Islet of Langerhans (tissue), 1 donor: ENCODE measurements at regions not wholly inside any gene's neighbourhood (a gene's known extent, or its start where the extent isn't known, plus 50 kb on each side); places are given as distances from the start of the nearest gene placed in this dataset.

Experiments
- FAIRE-seq: peaks from one replicate; lab custom pipeline; 2011; peaks lifted over from hg19 to GRCh38; lab: Jason Lieb, UNC

DNA sequence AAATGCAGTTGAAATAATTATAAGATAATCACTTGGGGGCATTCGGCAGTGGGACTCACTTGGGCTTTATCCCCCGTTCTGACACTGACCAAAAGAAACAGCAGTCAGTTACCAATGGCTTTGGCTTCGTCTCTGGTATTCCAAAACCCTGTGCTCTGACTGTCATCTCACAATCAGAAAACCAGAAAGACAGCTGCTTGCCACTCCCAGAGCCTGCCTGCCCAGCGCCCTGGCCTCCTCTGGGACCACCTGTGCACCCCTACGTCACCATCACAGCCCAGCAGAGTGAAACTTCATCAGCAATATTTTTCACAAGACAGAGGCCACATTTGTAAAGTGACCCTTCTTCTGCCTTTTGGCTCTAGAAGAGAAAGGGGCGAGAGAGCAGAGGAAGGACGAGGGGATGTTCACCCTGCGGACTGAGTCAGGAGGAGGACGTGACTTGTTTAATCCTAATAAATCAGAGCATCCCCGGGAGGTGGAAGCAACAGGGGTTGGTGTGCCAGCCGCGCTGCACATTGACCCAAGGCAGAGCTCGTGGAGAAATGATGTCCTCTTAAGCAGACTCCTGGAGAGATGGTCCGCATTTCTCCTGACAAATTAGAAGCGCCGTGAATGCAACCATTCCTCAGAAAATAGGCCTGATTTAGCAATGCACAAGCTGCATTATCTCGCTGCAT is 397.8 kb upstream of the ZNF507 start:
- no peak for FAIRE-seq

DNA sequence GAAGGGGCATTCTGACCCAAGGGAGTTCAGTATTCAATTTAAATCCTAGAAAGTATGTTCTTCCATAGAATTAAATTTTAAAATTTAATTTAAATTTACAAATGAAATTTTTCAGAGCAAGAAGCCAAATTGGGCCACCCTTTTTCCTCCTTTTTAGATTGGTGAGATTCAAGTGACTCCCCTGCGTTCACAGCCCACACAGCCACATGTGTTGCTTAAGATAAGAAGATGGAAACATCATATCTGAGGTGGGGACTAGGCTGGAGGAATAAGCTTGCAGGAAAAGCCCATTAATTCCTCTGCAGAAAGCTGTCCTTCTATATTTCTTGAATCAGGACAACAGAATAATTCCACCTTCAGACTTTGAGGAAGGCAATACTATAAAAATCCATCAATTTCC is 392.7 kb upstream of the ZNF507 start:
- FAIRE-seq, result no peak

DNA sequence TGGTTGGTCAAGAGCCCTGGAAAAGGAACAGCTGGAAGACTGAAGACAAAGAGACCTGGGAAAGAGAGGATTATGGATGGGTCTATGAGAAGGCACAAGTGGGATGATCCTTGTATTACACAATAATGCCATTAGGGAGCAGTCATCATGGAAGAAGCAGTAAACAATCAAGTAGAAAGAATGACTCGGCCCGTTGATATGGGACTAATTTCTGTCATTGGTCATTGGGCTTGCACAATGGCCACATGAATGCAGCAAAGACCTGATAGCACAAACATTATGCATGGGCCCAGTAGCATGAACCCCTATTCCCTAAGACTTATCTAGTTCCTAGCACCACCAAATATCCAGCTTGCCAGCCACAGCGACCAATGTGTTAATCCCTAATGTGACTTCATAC is 390.3 kb upstream of the ZNF507 start:
- FAIRE-seq, result no peak

DNA sequence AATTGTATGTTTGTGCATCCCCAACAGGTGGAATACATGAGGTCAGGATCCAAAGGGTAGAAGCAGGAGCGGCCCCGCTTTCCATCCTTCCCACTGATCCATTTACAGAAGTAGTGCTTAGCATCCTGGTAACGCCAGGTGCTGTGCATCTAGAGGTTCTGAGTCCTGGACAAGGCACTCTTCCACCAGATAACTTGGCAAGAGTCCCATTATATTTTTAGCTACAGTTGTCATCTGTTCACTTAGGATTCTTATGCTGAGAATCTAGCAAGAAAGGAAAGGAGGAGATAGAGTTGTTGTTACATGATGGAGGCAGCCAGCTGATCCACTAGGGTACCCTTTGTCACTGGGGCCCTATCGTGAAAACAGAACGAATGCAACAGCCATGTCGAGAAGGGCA is 389.5 kb upstream of the ZNF507 start:
- FAIRE-seq, result no peak

DNA sequence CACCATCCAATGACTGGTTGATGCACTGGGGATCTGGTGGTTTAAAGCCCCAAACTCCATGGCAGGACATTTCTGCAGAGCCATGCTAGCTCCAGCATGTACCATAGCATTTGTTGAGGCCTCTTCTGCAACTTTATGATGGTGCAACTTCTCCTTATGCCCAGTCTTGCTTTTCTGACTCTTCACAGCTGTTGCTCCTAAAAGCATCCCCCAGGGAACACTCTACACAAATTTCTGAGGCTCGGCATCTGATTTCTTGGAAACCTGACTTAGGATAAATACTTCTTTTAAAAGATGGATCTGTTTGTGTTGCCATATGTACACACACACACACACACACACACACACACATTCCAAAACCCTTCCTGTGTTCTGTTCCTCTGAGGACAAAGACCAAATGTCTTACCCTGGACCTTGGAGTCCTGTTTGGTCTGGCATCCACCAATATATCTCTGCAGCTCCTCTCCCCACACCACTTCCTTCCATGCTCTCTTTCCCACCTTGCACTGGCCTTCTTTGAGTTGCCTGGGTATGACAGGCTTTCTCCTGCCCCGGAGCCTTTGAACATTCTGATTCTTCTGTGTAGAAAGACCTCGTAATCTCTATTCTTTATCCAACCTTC is 388.5 kb upstream of the ZNF507 start:
- no peak for FAIRE-seq

DNA sequence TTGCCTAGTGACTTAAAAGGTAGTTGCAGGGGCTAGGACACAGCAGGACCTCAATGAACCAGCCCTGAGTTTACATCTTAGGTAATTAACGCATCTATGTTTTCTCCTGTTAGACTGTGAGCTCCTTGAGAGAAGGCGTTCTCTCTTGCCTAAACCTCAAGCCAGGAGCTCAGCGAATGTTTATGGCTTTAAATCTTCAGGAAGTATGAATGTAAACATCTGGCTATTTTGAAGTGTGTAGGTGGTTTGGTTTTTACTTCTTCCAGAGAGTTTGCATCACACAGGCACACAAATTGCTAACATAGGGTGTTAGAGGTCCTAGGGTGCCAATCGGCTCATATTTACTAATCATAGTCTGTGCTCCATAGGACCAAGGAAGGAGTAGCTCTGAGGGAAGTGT is 387.7 kb upstream of the ZNF507 start:
- FAIRE-seq, result no peak

DNA sequence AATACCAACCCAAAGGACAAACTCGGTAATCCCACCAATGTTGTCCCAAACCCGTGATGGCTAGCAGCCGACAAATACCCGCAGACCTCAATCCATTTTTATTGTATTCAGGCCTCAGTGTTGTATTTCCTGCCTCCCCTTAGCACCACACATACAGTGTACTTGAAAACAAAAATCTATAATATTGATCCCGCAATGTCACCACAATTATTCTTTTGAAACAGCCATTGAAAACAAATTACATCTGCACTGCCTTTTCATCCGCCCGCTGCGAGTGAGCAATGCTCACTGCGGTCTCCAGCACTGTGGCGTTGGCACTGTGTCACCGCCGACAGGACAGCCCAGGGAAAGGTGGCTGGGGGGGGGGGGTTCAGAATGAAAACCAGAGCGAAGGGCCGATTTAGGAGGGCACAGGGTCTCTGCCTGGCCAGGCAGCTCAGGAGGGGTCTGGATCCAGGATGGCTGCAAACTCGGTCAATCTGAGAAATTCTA is 385.8 kb upstream of the ZNF507 start:
- no peak for FAIRE-seq

DNA sequence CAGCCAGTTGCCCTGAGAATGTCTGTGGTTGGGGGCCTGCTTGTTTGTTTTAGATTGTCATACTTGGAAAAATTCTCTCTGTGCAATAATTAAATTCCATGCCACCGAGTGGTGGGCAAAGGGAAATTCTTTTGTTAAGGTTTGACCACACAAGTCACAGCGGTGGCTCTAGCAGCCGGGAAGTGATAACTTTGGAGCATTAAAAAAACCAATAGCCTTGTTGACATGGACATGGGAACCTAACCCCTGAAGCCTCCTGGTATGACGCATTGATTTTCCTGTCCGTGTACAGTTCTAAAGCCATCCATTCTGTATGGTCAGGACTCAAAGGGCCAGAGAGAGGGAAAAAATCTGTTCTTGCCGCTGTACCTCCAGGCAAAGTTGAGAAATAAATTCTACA is 384.9 kb upstream of the ZNF507 start:
- no peak for FAIRE-seq

DNA sequence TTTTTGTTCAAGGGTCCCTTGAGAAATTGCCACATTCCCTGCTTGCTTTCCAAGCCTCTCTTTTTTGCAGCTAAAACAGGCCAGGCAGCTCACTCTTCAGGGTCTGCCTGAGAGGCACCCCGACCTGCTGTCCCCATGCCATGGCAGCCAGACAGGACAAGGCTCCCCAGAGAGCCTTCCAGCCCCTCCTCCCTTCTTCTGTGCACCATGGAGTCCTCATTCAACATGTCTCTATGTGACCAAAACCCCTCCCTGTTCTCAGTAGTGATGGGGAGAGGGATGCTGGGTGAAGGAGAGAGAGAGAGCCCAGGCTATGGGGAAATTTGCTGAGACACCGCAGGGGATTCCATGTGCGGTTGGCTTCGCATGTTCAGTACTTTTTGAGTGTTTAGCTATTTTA is 384.2 kb upstream of the ZNF507 start:
- FAIRE-seq, result no peak

DNA sequence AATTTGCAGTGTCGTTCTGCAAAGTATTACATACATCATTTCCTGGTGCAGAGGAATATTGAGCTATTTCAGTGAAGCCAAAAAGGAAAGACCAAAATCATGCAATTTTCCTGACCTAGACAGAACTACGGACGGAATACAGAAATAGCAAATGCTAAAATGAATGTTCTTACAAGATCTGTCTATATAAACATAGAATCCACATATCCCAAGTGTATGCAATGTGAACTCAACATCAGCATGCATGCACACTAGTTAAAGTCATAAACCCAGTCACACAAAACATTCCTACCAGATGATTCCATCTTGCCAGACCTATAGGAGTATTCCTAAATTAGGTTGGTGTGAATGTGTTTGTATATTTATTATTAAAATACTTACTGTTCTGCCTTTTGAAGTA is 383.7 kb upstream of the ZNF507 start:
- no peak for FAIRE-seq

DNA sequence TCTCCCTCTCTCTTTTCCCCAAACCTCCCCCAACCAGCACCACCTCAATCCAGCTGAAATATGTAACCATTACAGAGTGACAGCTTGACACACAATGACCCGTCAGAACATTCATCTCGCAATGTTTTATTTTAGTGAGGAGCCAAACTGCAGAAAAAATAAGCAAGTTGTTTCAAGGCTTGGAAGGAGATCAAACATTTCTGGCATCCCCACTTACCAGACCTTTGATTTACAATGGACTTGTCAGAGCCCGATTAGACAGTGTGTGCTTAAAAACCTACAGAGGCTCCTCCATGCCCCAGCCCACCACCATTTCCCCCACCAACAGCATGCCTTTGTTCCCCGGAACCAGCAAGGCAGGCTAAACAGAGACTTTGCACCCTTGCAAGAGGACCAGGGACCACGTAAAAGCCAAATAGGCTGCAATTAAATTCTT is 382.8 kb upstream of the ZNF507 start:
- FAIRE-seq, result no peak

DNA sequence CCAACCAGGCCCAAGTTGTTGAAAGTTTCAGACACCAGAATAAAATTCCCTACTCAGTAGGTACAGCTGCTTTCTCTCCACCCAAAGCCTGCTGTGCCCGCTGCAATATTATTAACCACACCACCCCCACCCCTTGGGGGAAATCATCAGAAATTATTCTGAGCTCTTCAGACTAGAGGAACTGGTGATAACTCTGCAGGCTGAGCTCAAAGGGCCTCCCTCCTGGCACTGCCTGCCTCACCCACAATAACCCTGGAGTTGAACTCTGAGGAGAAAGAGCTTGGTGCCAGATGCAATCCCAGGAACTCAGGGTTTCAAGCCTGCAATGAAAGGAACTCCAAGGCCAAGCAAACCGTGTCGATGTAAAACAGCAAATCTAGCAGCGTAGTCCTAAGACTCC is 381.7 kb upstream of the ZNF507 start:
- FAIRE-seq, result no peak

DNA sequence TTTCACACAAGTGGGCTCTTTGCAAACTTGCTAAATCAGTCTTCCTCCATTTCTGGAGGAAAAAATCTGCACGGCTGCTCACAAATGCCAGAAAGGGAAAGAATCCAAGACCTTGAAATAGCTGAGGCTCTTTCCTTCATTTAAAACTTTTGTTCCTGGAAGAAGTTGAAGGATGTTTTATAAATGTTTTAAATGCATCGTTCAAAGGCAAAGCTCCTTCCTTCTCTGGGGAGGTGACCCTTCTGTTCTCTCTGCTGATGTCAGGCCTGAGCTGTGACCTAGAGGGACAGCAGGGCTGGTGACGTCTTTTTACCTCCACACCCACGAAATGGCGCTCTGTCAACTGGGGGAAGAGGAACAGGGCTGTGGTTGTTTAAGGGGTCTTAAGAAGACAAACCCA is 376.4 kb upstream of the ZNF507 start:
- no peak for FAIRE-seq

DNA sequence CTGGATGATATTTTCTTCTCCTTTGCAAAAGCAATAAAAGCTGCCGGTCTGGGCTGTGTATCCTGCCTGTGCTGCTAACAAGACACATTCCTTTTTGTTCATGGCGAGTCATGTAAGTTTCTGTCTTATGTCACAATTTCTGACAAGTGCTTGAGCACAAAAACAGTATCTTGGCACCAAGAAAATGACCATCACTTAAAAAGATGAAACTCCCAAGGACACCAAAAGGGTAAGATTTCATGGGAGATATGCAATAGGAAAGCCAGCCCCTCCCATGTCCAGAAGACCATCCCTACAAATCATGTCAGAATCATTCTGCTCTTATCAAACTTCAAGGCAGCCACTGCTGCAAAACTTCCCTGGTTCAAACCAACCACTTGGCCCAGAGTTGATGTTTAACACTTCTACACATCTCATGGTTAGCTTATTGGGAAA is 375.4 kb upstream of the ZNF507 start:
- no peak for FAIRE-seq

DNA sequence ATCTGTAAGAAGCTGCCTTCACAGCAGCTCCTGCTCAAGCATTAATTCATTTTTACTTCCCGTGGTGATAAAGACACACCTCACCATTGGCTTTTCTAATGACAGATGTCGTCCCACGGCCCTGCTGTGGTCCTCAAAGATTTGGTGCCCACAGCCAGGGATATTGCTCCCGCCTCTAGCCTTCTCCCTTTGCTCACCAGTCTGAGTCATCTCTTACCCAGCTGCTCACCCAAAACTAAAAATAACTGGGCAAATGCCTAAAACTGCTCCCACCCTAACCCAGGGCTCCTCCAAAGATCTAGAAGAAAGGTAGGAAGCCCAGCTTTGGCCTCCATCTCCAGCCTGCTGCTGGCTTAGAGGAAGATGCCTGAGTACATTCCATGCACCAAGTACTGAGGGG is 371.1 kb upstream of the ZNF507 start:
- FAIRE-seq, result no peak

DNA sequence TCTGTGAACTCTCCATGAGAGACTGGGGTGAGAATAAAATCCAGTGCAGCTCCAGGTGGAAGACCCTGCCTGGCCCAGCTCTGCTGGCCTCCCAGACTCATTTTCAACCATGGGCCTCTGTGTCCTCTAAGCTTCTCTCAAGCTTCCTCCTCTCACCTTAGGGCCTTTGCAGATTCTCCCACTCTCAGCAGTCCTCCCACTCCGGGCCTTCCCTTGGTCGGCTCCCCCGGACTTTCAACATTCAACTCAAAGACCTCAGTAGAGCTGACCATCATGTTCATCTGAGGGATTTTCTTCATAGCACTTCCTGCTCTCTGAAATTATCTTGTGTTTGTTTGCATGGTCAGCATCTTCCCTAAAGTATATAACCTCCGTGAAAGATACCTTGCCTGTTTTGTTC is 370.5 kb upstream of the ZNF507 start:
- FAIRE-seq, result no peak

DNA sequence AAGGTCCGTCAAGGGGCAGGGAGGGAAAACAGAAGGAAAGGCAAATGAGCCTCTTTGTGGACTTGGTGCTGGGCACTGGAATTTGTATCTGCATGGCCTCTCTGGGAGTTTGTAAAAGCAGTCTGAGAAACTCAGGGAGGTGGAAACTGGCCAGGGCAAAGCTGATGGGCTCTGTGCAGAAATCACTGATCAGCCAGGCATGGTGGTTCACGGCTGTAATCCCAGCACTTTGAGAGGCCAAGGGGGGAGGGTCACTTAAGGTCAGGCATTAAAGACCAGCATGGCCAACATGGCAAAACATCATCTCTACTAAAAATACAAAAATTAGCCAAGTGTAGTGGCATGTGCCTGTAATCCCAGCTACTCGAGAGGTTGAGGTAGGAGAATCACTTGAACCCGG is 369.9 kb upstream of the ZNF507 start:
- no peak for FAIRE-seq

DNA sequence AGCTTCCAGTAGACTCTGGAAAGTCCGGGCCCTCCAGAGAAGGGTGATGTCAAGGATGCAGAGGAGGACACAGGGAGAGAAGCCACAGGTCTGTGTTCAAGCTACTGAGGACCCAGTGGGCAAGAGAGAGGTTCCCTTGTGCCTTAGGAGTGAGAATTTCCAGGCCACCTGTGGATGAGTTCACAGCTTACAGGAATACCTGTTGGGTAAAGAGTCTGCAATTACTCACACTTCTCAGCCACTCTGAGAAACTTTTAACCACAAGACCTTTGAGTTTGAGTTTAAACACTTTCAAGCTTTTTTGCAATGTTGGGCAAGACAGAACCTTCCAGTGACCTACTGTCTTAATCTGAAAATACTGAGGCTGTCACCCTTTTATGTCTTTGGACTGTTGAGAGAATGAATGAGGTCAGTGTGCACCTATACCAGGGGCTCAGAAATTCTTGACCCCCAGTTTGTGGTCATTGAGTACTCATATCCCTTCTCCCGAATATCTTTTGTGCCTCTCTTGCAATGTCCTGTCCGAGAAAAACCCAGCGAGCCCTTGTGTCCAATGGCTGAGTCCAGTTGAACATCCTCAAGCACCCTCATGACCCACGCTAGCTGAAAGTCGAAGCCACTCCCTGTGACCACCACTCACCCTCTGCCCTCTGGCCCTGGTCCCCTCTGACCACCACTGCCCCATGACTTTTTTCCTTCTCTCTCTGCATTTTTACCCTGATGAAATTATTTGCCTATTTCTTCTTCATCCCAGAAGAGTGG is 368.5 kb upstream of the ZNF507 start:
- no peak for FAIRE-seq

DNA sequence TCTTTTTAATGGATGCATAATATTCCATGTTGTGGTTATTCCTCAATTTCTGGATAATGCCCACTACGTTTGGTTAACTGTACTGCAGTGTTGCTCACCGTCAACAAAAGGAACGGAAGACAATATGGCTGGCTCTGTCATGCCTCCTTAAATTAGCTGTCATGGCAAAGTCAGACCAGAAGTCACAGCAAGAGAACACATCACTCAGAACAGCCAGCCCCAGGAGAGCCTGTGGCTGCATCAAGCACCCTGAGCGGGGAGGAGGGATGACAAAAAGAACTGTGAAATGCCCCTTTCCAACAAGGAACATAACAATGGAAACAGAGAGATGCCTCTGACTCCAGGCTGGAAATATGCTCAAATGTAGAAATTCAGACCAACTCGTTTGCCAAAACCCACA is 366.0 kb upstream of the ZNF507 start:
- no peak for FAIRE-seq

DNA sequence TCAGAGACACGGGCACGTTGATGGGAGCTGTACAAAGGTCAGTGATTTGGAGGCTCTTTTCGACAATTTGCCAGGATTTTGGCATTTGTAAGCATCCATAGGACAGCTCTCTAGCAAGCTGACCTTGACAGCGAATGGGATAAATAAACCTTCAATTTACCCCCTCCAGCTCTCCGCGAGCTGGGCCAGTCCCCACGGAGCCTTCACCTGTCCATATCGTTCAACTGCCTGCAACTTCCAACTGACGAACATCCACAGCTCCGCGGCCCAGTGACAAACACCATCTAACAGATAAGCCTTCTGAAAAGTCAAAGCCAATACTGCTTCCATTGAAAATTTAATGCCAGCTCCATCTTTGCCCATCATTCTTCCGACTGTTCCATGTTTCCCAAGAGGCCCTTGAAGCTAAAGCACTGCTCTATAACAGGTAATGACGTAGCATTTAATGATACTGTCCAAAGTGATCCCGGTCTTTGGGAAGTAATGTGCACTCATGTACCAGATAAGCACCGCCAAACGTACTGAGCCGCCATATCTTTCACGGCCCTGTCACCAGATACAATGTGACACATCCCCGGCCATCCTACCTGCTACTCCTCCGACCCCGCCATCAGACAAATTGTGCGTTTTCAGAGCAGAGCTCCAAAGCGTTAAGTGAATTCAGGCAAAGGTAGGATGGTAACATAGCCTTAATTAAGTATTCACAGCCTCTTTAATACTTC is 365.3 kb upstream of the ZNF507 start:
- no peak for FAIRE-seq

DNA sequence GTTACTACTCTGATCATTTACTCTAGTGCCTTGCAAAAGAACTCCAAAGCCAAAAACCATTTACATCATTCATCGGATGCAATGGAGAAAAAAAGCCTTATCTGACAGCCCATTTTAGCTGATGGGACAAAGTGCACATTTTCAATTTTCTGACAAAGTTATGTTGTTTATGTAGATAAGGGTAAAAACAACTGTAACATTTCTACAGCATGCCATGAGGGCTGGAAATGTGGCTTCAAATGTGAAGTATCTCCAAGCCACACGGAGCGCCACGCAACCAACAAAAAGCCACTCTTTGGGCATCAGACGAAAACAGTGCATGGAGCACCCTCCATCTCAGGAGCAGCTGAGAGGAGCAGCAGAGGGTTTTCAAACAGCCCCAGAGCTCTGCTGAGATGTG is 364.6 kb upstream of the ZNF507 start:
- FAIRE-seq, result no peak

DNA sequence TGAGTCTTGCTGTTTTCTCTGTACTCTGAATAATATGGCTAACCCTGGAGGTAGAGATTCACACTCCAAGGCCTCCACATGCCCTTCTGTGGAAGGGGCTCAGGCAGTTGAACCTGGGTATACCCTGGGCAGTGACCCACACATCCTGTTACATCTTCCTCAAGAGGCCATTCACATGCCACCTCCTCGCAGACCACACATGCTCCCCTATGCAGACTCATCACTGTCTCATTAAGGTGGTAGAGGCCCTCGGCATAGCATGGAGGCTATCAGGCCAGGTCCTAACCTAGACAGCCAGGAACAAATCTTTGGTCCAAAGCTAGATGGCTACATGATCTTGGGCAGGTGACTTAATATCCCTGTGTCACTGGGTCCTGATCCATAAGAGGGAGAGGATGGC is 363.9 kb upstream of the ZNF507 start:
- no peak for FAIRE-seq

DNA sequence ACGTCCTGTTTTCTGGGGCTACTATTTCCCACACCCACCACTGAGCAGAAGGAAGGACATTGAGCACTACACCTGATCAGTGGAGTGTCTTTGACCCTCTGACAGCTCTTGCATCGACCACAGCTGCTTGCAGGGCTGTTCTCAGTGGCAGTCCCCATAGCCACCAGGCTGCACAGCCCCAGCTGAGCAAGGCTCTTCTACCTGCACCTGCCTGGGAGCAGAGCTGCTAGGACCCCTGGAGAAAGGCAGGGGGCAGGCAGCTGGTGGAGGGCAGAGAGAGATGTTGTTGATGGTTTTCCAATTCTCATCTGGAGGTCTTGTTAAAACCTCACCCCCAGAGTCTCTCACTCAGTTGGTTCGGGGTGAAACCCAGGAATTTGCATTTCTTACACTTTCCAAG is 361.8 kb upstream of the ZNF507 start:
- FAIRE-seq, result no peak
